ENCODE measurements at regions not wholly inside any gene's neighbourhood (a gene's known extent, or its start where the extent isn't known, plus 50 kb on each side); places are given as distances from the start of the nearest gene placed in this dataset.
"Not testable (repeated sequence)": the region's sequence is repeated elsewhere in the genome, so short reads cannot be mapped to it uniquely, and the experiment has no call there.

- DNase-seq: no peak
These were observed 134.9 kb upstream of the GRIA3 start for GRCh38 chrX:123049071-123049625.

GRCh38 chrX:123060986-123061385 is 123.1 kb upstream of the GRIA3 start:
- no peak for DNase-seq

- no peak for DNase-seq
These were observed 120.0 kb upstream of the GRIA3 start for GRCh38 chrX:123064053-123064452.

GRCh38 chrX:123072686-123073385 is 111.2 kb upstream of the GRIA3 start:
- DNase-seq: no peak

- DNase-seq: no peak
These were observed 108.0 kb upstream of the GRIA3 start for GRCh38 chrX:123075947-123076561.

- DNase-seq: no peak
These were observed 106.4 kb upstream of the GRIA3 start for GRCh38 chrX:123077631-123078030.

- no peak for DNase-seq
These were observed 104.0 kb upstream of the GRIA3 start for GRCh38 chrX:123080065-123080464.

GRCh38 chrX:123081776-123082175 is 102.3 kb upstream of the GRIA3 start:
- DNase-seq: no peak

- no peak for DNase-seq
These were observed 100.2 kb upstream of the GRIA3 start for GRCh38 chrX:123083924-123084323.

GRCh38 chrX:123084797-123085196 is 99.3 kb upstream of the GRIA3 start:
- DNase-seq: no peak

GRCh38 chrX:123085311-123085940 is 98.7 kb upstream of the GRIA3 start:
- DNase-seq: no peak

GRCh38 chrX:123086768-123087167 is 97.3 kb upstream of the GRIA3 start:
- no peak for DNase-seq

- DNase-seq: peak; percentile 15
These were observed 96.8 kb upstream of the GRIA3 start for GRCh38 chrX:123087326-123087725.

- no peak for DNase-seq
These were observed 95.7 kb upstream of the GRIA3 start for GRCh38 chrX:123088331-123088730.

- no peak for DNase-seq
These were observed 95.1 kb upstream of the GRIA3 start for GRCh38 chrX:123088930-123089329.

GRCh38 chrX:123093792-123094191 is 90.3 kb upstream of the GRIA3 start:
- DNase-seq: no peak

- no peak for DNase-seq
These were observed 75.3 kb upstream of the GRIA3 start for GRCh38 chrX:123108513-123109427.

- no peak for DNase-seq
These were observed 62.8 kb upstream of the GRIA3 start for GRCh38 chrX:123121241-123121640.

GRCh38 chrX:123129805-123130204 is 54.3 kb upstream of the GRIA3 start:
- DNase-seq: not testable (repeated sequence)
